ENCODE measurements at regions not wholly inside any gene's neighbourhood (a gene's known extent, or its start where the extent isn't known, plus 50 kb on each side); places are given as distances from the start of the nearest gene placed in this dataset.

DNA sequence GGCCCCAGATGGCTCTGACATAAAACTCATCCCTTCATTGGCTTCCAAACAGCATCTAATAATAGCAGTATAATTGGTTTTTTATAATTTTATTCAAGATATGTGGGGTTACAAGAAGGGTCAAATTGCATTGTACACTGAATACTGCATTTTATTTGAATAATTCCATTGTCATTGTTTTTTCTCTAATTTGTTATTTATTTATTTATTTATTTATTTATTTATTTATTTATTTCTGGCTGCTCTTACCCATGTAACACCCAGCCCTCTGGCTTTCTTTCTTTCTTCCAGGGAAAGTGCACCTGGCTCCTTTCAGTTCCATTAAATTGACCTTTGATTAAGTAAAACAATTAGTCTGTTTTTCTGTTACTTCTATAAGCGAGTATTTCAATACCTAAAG lies 210.1 kb downstream of the CDH9 start:
- DNase-seq = no peak

DNA sequence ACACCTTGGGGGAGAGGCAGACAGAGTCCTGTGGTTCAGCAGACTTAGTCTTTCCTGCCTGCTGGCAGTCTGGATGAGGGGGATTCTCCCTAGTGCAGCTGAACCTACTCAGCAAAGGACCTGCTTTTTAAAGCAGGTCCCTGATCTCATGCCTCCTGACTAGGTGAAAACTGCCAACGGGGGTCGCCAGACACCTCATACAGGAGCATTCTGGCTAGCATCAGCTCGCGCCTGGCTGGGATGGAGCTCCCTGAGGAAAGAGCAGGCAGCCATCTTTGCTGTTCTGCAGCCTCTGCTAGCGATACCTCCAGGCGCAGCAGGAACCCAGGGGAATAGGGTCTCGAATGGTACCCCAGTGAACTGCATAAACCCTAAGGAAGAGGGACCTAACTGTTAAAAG lies 225.2 kb downstream of the CDH9 start:
- no peak for DNase-seq

DNA sequence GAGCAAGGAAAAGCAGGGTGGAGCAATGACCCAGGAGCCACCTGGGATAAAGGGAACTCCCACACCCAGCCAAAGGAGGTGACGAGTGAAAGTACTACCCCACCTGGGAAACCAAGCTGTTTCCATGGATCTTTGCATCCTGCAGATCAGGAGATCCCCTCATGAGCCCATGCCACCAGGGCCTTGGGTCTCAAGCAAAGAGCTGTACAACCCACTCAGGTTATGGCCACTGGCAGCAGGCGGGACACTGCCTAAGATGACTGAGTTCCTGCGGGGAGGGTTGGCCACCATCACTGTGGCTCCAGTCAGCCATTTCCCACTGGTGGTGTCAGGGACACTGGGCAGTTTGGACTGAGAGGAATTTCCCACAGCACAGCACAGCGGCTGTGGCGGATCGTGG lies 225.7 kb downstream of the CDH9 start:
- DNase-seq = no peak

DNA sequence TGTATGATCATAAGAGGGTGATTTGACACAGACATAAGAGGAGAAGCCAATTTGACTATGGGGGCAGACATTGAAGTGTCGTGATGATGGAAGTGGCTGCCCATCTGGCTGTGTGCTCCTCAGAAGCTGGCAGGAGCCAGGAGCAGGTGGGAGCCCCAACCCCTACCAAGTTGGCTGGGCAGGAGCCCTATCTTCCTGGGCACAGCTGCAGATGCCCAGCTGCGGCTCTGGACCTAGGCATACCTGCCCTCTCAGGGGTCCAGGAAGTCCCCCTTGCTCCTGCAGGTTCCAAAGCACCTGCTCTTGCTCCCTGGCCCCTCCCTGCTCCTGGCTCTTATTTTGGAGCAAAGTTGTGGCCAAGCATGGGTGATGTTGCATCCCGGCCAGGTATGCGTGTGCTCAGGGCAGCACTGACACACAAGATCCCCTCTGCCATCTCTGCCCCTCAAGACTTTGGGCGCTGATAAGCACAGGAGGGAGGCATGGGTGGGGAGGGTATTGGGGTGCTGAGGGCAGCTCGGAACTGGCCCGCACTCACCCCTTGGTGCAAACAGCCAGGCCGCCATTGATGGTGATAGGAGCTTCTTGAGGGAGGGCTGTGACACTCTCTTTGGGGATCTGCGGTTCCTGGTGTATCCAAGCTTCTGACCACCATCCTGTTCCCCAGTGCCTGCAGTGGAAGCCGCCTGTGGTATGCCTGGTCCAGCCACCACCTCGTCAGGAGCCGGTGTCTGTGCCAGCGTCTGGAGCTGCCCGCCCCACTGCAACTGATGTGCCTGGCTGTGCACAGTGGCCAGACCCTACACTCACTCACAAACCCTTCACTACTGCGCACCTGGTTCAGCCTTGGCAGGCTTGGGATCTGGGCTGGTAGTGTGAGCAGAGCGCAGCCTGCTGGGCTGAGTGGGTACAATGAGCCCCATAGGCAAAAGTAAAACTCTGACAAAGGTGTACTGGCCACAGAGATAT lies 230.9 kb downstream of the CDH9 start:
- DNase-seq = no peak

DNA sequence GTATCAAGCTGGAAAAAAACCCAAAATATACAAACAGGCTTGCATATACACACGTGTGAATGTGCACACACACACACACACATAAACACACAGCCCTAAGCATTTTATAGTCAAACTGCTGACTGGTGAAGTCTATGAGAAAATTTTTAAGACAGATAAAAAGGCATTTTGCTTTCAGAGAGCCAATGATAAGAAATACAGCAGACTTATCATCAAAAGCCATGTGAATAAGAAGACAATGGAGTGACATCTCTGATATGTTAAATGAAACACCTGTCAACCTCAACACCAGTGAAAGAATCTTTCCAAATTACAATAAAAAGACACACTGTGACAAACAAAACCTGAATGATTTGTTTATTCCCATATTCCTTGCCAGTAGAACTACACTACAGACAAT lies 233.3 kb downstream of the CDH9 start:
- no peak for DNase-seq

DNA sequence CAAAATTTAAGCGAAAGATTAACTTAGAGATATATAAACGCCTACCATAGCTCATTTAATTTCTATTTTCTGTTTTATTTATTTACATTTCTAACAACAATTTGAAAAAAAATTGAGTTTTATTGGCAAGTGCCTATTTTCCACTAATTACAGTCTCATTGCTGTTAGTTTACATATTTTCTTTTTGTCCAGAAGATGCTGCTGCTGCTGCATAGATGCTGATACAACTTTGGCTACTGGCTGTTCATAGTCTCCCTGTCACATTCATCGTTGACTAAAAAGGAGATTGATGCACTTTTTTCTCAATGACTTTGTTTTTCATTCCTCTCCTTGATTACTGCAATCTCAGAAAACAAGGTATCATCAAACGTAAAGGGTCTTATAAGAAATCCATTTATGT lies 235.4 kb downstream of the CDH9 start:
- no peak for DNase-seq

DNA sequence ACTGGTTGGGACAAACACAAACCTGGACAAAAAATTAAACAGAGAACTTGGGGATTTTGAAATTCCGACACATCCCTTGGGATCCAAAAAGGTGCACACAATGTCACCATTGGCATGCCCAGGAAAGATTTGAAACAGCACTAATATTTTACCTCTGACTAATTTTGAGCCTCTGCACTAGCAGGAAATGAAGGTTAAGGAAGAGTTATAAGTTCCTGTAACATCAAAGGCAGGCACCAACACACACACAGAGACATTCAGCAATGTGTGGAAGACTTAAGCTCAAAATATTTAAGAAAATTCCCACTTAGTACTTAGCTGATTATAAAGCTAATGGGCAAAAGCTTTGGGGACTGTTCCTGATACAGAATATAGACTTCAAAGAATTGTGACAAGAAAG lies 247.0 kb downstream of the CDH9 start:
- no peak for DNase-seq

DNA sequence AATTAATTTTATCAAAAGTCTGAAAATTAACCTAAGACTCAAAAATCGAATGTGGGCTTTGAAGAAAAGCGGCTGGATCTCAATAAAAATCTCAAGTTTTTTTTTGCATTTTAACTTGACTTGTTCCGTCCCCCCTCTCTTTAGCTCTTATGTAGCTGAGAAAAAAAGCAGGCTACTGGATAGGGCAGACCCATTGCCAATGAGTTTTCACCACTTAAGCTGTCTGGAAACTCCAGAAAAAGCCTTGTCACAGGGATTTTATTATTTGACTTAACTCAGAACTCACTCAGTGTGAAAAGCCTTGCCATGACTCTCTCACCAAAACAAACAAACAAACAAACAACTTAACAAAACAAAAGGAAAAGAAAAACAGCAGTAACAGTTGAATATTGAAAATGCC lies 247.4 kb downstream of the CDH9 start:
- DNase-seq = no peak

DNA sequence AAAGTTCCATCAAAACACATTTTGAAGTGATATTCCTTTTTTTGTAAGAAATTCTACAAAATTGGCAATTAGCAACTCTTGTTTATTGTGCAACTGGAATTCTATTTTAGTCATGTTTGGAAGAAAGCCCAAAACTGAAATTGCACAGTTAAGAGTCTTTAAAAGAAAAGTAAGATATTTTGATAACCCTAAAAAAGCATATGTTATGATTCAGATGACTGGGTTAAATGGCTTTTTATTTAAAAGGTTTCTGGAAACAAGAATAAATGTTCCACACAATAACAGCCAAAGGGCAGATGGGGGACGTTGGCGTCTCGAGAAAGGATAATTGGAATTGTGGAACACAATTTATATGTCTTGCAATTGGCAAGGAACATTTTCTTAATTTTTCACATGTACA lies 275.2 kb downstream of the CDH9 start:
- DNase-seq = no peak

DNA sequence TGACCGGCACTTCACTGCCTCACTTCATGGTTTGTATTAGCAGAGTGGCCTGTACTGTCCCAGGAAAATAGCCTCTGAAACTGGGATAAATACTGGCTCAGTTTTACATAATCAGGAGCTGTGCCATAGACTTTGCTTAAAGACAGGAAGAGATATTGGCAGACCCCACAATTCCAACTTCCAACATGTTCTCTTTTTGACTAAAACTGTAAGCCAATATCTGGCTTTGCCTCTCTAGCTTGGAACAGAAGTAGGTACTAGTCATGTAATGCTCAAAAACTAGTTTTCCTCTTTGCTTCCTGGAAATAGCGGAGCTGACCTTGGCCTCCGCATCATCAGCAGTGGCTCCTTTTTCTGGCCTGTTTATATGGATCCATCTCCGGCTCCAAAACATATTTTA lies 276.9 kb downstream of the CDH9 start:
- DNase-seq = no peak

DNA sequence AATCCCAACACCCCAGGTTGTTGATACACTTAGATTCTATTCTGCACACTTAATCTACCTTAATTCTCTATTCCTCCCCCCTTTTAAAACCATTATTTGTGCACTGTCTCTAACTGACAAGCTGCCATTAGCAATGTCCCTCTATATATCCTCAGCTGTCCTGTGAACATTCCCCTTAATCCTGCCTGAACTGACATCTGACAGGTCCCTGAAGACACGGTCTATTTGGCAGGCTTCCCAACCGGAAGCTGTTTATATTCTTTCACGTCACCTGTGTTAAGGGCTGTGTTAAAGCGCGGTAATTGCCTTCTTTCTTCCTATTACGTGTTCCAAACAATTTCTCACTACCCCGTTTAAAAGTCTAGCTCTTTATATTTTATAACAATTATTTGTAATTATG lies 277.3 kb downstream of the CDH9 start:
- DNase-seq = peak; percentile 87

DNA sequence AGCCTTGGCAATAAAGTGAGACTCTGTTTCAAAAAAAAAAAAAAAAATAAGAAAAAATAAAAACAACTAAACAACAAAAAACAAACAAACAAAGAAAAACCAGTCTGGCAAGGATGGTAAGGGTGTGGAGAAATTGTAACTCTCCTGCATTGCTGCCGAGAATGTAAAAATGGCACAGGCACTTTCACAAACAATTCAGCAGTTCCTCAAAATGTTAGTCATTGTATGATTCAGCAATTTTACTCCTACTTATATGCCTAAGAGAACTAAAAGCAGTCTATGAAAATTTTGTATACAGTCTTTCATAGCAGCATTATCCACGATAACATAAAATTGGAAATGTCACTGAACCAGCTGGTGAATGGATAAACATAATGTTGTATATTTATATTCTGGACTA lies 280.4 kb downstream of the CDH9 start:
- DNase-seq = no peak

DNA sequence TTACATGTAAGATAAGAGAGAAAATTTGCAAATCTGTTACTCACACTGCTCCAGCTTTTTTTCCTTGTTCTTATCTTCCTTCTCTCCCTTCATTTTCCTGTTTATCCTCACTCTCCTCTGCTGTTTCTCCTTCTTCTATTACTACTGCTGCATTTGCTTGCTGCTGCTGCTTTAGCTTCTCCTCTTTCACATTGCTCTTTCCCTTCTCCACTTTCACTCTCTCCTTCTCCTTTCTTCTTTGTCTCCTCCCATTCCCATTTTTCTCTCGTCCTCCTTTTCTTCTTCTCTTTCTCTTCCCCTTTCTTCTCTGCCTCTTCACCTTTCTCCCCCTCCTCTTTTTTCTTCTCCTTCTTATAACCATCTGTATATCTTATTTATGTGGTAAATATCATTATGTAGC lies 288.6 kb downstream of the CDH9 start:
- no peak for DNase-seq

DNA sequence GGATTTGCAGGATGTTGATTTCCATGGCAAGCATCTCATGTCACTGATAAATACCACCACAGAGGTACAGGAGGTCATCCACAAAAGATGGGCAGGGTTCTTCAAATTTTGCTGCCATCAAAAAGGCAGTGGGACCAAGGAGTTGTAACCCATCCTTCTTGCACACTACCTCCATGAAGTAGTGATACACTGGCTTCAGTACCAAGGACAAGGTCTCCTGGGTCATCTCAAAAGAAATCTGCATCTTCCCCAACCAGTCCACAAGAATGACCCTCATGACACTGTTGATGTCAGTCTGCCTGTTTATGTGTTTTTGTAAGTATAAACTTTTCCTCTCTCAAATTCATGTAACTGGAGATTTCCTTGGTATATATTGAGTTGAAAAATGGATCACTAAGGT lies 298.2 kb downstream of the CDH9 start:
- DNase-seq = no peak

DNA sequence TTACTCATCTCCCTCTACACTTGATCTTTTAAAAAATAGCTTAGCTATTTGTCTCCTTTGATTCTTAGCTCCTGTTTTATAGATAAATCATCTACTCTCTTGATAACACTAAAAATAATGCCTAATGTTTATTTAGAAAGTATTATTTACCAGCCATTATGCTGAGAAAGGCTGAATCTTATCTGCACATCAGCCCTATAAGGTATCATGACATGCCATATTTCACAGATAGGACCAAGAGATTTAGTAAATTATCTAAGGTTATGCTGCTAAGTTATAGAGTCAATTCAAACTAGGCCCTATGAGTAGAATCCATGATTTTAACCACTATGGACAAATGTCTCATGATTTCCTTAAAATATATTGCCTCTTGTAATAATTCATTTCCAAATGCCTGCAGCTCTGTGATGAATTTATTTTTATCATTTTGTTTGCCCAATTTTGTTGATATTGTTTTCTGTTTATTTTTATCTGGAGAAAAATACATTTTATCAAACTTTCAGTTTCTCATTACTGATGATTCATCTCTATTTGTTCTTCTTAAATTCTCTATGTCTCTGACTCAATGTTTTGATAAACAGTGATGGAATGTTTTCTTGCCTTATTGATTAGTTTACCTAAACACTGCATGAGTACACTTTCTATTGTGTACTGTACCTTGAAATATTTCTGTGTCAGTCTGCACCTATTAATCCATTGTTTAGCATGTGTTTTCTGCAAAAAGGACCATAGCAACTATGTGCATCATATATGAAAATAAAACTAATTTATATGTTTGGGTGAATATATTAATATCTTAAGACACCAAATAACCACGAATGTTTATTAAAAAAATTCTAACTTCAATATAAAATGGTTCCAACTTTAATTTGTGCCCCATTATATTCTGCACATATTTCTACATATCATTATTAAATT lies 300.8 kb downstream of the CDH9 start:
- DNase-seq = no peak

DNA sequence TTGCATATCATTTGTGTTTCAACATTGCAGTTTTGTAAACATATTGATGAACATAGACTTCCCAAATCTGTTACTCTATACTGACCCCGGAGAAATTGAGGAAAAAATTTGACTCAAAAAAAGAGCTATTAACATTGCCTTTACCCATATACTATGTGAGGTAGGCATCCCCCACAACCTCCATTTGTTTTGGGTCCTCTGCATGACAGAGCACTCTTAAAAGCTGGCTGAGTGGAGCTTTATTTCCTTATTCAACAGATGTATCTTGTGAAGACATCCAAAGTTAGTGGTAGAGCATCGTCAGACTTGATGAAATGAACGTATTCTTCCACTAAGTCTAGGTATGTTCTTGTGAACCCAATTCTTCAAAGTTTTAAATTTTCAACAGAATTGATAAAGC lies 310.5 kb downstream of the CDH9 start:
- DNase-seq = no peak

DNA sequence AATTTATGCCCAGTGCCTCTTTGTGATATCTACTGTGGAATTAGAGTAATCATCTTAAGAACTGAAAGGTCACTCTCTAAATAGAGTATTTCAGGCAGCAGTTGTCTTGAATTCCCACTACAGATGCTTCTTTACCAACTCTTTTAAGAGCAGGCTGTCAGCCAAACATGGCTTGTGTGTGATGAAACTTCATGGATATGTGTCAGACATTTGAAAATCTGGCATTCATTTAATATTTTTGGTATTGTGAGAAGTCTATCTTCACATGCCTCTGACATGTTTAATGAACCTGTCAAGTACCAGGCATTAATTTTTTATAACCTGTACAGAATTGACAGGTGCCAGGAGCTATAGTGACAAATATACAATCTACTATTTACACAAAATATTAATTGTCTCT lies 318.6 kb downstream of the CDH9 start:
- DNase-seq = no peak

DNA sequence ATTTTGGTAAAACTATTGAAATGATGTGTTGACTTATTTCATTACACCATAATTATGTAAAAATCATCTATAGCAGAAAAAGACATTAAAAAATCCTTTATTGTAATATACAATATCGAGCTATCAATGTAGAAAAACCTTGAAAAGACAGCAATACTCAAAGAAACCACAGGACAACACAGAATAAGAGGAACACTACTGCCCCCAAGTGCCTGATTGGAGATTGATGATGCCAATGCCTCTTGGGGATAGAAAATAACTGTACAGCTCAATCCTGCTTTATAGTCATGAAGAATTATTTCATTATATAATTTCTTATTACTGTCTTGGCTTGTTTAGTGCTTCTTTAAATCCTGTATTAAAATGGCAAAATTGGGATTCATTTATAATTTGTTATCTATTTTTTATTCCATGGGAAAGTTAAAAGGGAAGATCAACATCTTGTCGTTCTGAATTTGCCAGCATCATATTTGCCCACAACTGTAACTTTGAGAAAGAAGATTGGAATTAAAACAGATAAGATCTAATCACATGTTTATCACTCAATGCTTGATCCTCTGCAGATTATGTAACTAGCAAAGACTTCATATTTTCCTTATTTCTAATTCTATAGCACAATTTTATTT lies 337.5 kb downstream of the CDH9 start:
- peak; percentile 55 for DNase-seq

DNA sequence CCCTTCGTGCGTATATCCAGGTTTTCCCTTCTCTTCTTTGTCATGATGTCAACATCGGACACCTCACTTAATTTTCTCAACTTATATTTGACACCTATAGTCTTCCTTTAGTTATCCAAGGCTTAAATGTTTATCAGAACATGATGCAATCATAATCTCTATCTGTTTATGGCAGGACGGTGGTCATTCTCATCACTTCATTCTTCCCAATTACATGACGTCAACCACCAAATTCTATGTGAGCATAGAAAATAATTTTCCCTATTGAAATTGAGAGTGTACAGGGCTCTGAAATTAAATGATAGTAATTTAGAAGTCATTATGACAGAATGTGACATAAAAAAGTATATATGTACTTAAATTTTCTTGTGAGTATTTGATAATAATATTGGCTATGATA lies 345.4 kb downstream of the CDH9 start:
- DNase-seq = no peak

DNA sequence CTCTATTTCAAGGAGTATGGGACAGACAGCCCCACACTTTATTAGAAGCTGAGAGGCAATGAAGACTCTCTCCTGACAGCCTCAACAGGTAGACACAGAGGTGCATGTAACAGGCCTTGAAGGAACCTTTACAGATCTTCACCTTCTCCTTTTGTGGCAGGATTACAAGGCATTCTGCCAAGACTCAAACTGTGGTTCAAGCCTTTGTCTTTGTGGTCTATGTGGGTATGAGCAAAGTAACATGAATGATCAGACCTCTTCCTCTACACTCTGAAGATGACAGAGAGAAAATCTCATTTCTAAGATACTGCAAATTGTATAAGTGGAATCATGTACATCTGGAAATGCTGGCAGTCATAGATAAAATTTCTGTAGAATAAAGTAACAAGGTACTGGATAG lies 346.9 kb downstream of the CDH9 start:
- DNase-seq = no peak

DNA sequence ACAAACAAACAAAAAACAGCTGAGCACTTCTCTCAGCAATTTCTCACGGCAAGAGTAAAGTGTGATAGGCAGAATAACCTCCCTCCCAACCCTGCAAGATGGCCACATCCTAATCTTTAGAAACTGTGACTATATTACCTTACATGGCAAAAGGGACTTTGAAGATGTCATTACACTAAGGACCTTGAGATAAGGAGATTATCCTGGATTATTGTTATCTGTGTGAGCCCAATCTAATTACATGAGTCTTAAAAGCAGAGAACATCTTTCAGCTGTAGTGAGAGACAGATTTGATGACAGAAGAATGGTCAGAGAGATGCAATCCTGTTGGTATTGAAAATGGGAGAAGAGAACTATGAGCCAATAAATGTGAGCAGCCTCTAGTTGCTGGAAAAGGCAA lies 347.9 kb downstream of the CDH9 start:
- DNase-seq = no peak

DNA sequence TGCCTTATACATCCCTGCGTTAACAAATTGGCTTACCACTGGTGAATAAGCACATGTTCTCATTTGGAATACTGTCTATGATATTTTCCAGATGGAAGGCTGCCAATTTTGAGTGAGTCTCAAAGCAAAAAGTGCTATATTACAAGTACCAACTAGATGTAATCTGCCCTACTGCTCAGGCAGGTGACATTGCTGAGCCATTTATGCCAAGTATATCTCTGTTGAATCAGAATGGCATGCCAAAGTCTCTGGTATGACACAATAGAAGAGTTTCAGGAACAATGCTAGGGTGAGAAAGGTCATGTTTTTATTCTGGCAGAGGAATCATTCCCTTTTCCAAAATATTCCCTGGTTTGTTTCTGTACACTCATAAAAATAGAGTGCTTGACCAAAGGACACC lies 356.5 kb downstream of the CDH9 start:
- no peak for DNase-seq

DNA sequence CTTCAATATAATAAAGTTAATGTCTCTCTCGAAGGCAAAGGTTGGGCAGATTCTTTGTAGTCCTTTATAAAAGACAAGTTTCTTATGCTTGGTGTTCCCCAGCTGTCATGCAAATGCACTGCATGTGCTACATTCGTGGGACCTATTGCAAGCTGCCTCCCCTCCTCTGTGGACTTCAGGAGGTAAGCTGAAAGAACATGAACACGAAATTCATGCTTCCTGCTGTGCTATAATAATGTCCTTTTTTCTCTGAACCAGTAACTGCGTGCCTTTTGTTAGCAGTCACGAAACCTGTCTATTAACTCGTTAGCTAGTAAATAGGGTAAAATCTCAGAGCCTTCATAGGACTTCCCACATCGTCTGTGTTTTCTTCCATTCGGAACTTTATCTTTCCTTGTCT lies 363.5 kb downstream of the CDH9 start:
- peak; percentile 87 for DNase-seq

DNA sequence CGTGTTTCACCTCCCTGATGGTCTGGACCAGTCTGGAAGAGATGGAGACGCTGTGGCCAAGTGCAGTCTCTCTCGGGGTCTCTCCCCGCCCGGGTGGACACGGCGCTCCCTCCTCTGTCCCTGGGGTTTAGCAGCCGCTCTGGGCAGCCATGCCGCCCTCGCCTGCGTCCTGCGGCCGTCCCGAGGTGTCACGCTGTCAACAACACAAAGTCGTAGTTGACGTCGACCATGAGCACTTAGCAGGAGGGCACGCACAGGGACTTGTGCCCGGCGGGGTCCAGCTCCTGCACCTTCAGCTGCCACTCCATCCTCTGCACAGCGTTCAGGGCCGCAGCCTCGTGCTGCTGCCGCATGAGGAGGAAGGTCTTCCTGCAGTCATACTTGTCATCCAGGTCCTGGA lies 368.9 kb downstream of the CDH9 start:
- DNase-seq = no peak

Data from NCI-H774 (cell line).